ENCODE measurements at regions not wholly inside any gene's neighbourhood (a gene's known extent, or its start where the extent isn't known, plus 50 kb on each side); places are given as distances from the start of the nearest gene placed in this dataset.
"Not testable (repeated sequence)": the region's sequence is repeated elsewhere in the genome, so short reads cannot be mapped to it uniquely, and the experiment has no call there.

DNA sequence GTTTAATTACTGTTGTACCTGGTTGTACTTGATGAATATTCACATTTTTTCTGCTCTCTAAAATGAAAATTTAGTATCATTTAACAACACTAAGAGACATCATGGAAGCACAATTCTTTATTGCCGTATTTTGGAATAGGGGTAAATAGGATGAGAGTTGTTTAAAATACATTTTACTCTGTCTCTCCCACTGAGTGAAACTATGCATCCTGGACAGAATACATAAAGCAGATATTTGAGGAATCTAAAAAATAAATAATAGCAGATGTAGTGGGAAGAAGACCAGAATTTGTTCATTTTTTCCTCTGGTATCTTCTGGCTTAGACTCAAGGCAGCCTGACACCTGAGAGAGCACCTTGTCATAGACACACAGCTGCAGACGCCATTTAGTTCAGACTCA is 119.1 kb upstream of the AHI1 start:
- no peak for DNase-seq (ENCODE audit: extremely low spot score, unreplicated experiment)
- Mint-ChIP-seq H3K27me3 (ENCODE audit: unreplicated experiment) (peaks cover 29% of the 10 kb centered on the region), H3K4me3 (ENCODE audit: unreplicated experiment) (no peak overlapping the region), H3K36me3 (ENCODE audit: unreplicated experiment) (no peaks in the 10 kb centered on the region), H3K4me1 (ENCODE audit: unreplicated experiment) (peaks cover 7% of the 10 kb centered on the region), H3K27ac (ENCODE audit: unreplicated experiment) (no peak overlapping the region), H3K9me3 (ENCODE audit: unreplicated experiment) (no peaks in the 10 kb centered on the region)
- TF ChIP-seq, protein P1, sequence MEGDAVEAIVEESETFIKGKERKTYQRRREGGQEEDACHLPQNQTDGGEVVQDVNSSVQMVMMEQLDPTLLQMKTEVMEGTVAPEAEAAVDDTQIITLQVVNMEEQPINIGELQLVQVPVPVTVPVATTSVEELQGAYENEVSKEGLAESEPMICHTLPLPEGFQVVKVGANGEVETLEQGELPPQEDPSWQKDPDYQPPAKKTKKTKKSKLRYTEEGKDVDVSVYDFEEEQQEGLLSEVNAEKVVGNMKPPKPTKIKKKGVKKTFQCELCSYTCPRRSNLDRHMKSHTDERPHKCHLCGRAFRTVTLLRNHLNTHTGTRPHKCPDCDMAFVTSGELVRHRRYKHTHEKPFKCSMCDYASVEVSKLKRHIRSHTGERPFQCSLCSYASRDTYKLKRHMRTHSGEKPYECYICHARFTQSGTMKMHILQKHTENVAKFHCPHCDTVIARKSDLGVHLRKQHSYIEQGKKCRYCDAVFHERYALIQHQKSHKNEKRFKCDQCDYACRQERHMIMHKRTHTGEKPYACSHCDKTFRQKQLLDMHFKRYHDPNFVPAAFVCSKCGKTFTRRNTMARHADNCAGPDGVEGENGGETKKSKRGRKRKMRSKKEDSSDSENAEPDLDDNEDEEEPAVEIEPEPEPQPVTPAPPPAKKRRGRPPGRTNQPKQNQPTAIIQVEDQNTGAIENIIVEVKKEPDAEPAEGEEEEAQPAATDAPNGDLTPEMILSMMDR (IDR thresholded peaks at IDR 0.05), result no peak

DNA sequence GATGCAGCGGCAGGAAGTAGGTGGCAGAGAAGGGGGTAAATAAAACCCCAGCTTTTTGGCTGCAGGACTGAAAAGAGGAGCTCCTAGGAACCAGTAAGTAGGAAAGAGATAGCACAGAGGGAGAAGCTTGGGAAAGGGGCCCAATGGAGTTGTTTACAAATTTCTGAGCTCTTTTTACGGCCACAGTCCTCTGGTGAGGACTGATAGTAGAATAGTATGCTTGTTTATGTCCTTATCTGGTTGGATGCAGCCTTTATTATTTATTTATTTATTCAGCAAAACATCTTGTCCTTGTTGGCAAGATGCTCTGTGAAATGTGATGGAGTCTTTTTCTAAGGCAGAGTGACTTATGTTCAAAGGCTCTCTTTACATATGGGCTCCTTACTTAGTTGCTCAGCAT is 119.7 kb upstream of the AHI1 start:
- no peak overlapping the region for H3K4me3 Mint-ChIP-seq (ENCODE audit: unreplicated experiment)
- H3K36me3 Mint-ChIP-seq (ENCODE audit: unreplicated experiment), result no peaks in the 10 kb centered on the region
- no peak overlapping the region for H3K27ac Mint-ChIP-seq (ENCODE audit: unreplicated experiment)
- DNase-seq (ENCODE audit: extremely low spot score, unreplicated experiment), result no peak
- peaks cover 25% of the 10 kb centered on the region for H3K27me3 Mint-ChIP-seq (ENCODE audit: unreplicated experiment)
- TF ChIP-seq, protein P1 (IDR thresholded peaks at IDR 0.05), result no peak
- H3K9me3 Mint-ChIP-seq (ENCODE audit: unreplicated experiment), result no peaks in the 10 kb centered on the region
- H3K4me1 Mint-ChIP-seq (ENCODE audit: unreplicated experiment), result peaks cover 9% of the 10 kb centered on the region

DNA sequence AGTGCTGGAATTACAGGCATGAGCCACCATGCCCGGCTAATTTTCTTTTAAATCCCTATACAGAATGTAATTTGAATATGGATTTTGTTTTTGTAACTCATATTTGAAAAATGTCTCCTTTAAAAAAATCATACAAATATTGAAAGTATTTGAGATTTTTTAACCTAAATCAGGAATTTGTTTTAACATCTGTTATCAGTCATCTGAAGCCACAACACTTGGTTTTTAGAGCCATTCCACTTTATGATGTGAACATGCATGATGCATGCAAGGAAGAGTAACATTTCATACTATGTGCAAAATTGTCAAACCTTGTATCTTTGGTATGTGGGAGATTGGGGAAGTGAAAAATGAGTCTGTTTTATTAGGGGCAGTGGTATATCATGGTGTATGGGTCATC is 124.5 kb upstream of the AHI1 start:
- H3K4me1 Mint-ChIP-seq (ENCODE audit: unreplicated experiment), result peaks cover 10% of the 10 kb centered on the region
- no peaks in the 10 kb centered on the region for H3K9me3 Mint-ChIP-seq (ENCODE audit: unreplicated experiment)
- no peak overlapping the region for H3K4me3 Mint-ChIP-seq (ENCODE audit: unreplicated experiment)
- H3K27me3 Mint-ChIP-seq (ENCODE audit: unreplicated experiment), result no peaks in the 10 kb centered on the region
- H3K27ac Mint-ChIP-seq (ENCODE audit: unreplicated experiment), result no peak overlapping the region
- DNase-seq (ENCODE audit: extremely low spot score, unreplicated experiment), result no peak
- TF ChIP-seq, protein P1 (IDR thresholded peaks at IDR 0.05), result no peak
- H3K36me3 Mint-ChIP-seq (ENCODE audit: unreplicated experiment), result no peaks in the 10 kb centered on the region

DNA sequence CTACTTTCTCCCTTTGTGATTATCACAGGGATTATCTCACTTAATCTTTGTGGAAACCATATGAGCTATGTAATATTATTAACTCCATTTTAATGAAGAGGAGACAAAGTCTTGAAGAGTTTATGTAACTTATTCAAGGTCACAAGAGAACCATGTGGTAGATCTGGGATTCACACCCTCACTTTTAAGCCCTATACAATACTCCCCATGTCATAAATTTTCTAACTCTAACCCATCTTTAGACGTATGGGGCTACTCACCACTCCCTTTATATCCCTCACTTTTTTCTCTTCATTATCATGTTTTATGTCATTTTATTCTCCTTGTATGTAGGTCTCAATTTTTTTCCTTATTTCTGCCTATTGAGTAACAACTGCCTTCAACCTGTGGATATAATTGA is 126.4 kb upstream of the AHI1 start:
- no peak overlapping the region for H3K4me3 Mint-ChIP-seq (ENCODE audit: unreplicated experiment)
- H3K27ac Mint-ChIP-seq (ENCODE audit: unreplicated experiment), result no peak overlapping the region
- DNase-seq (ENCODE audit: extremely low spot score, unreplicated experiment), result no peak
- H3K36me3 Mint-ChIP-seq (ENCODE audit: unreplicated experiment), result no peaks in the 10 kb centered on the region
- no peaks in the 10 kb centered on the region for H3K9me3 Mint-ChIP-seq (ENCODE audit: unreplicated experiment)
- no peaks in the 10 kb centered on the region for H3K27me3 Mint-ChIP-seq (ENCODE audit: unreplicated experiment)
- H3K4me1 Mint-ChIP-seq (ENCODE audit: unreplicated experiment), result peaks cover 9% of the 10 kb centered on the region
- TF ChIP-seq, protein P1 (IDR thresholded peaks at IDR 0.05), result no peak

DNA sequence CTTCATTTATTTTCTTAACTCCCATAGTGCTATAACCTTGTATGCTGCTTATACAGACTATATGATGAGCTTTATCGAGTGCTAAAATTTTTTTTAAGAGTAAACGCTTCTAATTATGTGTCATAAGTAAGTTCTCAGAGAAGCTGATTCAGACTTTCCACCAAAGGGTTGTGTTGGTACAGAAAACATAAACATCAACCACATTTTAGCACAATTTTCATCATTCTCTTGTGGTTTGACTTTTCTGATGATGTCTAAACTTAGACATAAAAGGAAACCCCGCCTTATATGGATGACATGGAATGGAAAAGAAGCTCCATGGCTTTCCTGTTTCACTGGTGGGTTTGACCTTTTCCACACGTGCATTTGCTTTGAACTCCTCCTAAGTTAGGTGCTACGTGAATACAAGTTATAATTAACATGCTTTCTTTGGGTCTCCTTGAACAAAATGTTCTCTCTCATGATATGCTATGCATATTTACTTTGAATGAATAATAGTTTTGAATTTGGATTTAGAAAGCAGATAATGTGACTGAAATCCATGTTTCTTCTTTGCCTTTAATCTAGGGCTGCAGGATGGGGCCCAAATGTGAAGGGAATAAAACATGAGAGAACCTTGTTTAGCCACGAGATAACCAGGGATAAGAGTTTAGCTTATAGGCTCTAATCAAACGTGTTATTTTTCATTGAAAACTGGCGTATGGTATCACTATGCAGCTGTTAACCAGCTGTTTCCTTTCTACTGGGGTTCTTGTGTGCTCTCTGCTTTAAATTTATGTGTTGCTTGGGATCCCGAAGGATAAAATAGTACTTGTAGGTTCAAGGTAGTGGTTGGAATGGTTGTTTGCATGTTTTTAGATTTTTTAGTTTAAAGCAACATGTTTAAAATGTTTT is 127.1 kb upstream of the AHI1 start:
- H3K36me3 Mint-ChIP-seq (ENCODE audit: unreplicated experiment), result no peaks in the 10 kb centered on the region
- no peaks in the 10 kb centered on the region for H3K9me3 Mint-ChIP-seq (ENCODE audit: unreplicated experiment)
- no peaks in the 10 kb centered on the region for H3K27me3 Mint-ChIP-seq (ENCODE audit: unreplicated experiment)
- peaks cover 9% of the 10 kb centered on the region for H3K4me1 Mint-ChIP-seq (ENCODE audit: unreplicated experiment)
- DNase-seq (ENCODE audit: extremely low spot score, unreplicated experiment), result no peak
- no peak overlapping the region for H3K27ac Mint-ChIP-seq (ENCODE audit: unreplicated experiment)
- no peak overlapping the region for H3K4me3 Mint-ChIP-seq (ENCODE audit: unreplicated experiment)
- TF ChIP-seq, protein P1 (IDR thresholded peaks at IDR 0.05), result no peak

DNA sequence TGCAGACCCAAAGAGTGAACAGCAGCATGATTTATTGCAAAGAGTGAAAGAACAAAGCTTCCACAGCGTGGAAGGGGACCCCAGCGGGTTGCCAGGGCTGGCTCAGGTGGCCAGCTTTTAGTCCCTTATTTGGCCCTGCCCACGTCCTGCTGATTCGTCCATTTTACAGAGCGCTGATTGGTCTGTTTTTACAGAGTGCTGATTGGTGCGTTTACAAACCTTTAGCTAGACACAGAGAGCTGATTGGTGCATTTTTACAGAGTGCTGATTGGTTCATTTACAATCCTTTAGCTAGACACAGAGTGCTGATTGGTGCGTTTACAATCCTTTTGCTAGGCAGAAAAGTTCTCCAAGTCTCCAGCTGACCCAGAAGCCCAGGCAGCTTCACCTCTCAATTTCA is 128.5 kb upstream of the AHI1 start:
- H3K27ac Mint-ChIP-seq (ENCODE audit: unreplicated experiment); H3K36me3 Mint-ChIP-seq (ENCODE audit: unreplicated experiment); H3K4me1 Mint-ChIP-seq (ENCODE audit: unreplicated experiment); DNase-seq (ENCODE audit: extremely low spot score, unreplicated experiment); H3K27me3 Mint-ChIP-seq (ENCODE audit: unreplicated experiment); H3K9me3 Mint-ChIP-seq (ENCODE audit: unreplicated experiment); H3K4me3 Mint-ChIP-seq (ENCODE audit: unreplicated experiment): not testable (repeated sequence)
